ENCODE measurements at regions not wholly inside any gene's neighbourhood (a gene's known extent, or its start where the extent isn't known, plus 50 kb on each side); places are given as distances from the start of the nearest gene placed in this dataset.

- Histone ChIP-seq H3K36me3 (ENCODE audit: control insufficient read depth, low read depth, low read length) (no peaks in the 10 kb centered on the region), H3K9me3 (ENCODE audit: control insufficient read depth, low read depth, low read length) (no peaks in the 10 kb centered on the region), H3K4me1 (ENCODE audit: control insufficient read depth, low read depth, low read length) (peaks cover 3% of the 10 kb centered on the region), H3K4me3 (ENCODE audit: low read length) (no peak overlapping the region), H3K27ac (ENCODE audit: low read length) (no peak overlapping the region), H3K27me3 (ENCODE audit: control insufficient read depth, insufficient read depth, low read length) (no peaks in the 10 kb centered on the region), H3K9ac (ENCODE audit: low read length) (no peak overlapping the region)
Observed at GRCh38 chr20:12597551-12597950, 411.2 kb upstream of the SPTLC3 start.

- Histone ChIP-seq H3K4me3 (ENCODE audit: low read length) (no peak overlapping the region), H3K27me3 (ENCODE audit: control insufficient read depth, insufficient read depth, low read length) (no peaks in the 10 kb centered on the region), H3K36me3 (ENCODE audit: control insufficient read depth, low read depth, low read length) (no peaks in the 10 kb centered on the region), H3K9me3 (ENCODE audit: control insufficient read depth, low read depth, low read length) (no peaks in the 10 kb centered on the region), H3K4me1 (ENCODE audit: control insufficient read depth, low read depth, low read length) (peaks cover 3% of the 10 kb centered on the region), H3K9ac (ENCODE audit: low read length) (no peak overlapping the region), H3K27ac (ENCODE audit: low read length) (no peak overlapping the region)
Observed at GRCh38 chr20:12598894-12599293, 409.9 kb upstream of the SPTLC3 start.

- peaks cover 2% of the 10 kb centered on the region for H3K4me1 ChIP-seq (ENCODE audit: control insufficient read depth, low read depth, low read length)
- H3K27me3 ChIP-seq (ENCODE audit: control insufficient read depth, insufficient read depth, low read length): no peaks in the 10 kb centered on the region
- no peaks in the 10 kb centered on the region for H3K36me3 ChIP-seq (ENCODE audit: control insufficient read depth, low read depth, low read length)
- H3K4me3 ChIP-seq (ENCODE audit: low read length): no peak overlapping the region
- H3K27ac ChIP-seq (ENCODE audit: low read length): no peak overlapping the region
- no peaks in the 10 kb centered on the region for H3K9me3 ChIP-seq (ENCODE audit: control insufficient read depth, low read depth, low read length)
- H3K9ac ChIP-seq (ENCODE audit: low read length): no peak overlapping the region
Observed at GRCh38 chr20:12599494-12599893, 409.3 kb upstream of the SPTLC3 start.

GRCh38 chr20:12605751-12606150 lies 403.0 kb upstream of the SPTLC3 start:
- H3K9me3 ChIP-seq (ENCODE audit: control insufficient read depth, low read depth, low read length): no peaks in the 10 kb centered on the region
- H3K4me1 ChIP-seq (ENCODE audit: control insufficient read depth, low read depth, low read length): no peaks in the 10 kb centered on the region
- no peaks in the 10 kb centered on the region for H3K36me3 ChIP-seq (ENCODE audit: control insufficient read depth, low read depth, low read length)
- no peaks in the 10 kb centered on the region for H3K27me3 ChIP-seq (ENCODE audit: control insufficient read depth, insufficient read depth, low read length)
- H3K4me3 ChIP-seq (ENCODE audit: low read length): no peak overlapping the region
- H3K9ac ChIP-seq (ENCODE audit: low read length): no peak overlapping the region
- no peak overlapping the region for H3K27ac ChIP-seq (ENCODE audit: low read length)

GRCh38 chr20:12610871-12611270 lies 397.9 kb upstream of the SPTLC3 start:
- Histone ChIP-seq H3K4me1 (ENCODE audit: control insufficient read depth, low read depth, low read length) (no peaks in the 10 kb centered on the region), H3K36me3 (ENCODE audit: control insufficient read depth, low read depth, low read length) (no peaks in the 10 kb centered on the region), H3K9me3 (ENCODE audit: control insufficient read depth, low read depth, low read length) (peaks cover 4% of the 10 kb centered on the region), H3K27me3 (ENCODE audit: control insufficient read depth, insufficient read depth, low read length) (no peaks in the 10 kb centered on the region), H3K9ac (ENCODE audit: low read length) (no peak overlapping the region), H3K4me3 (ENCODE audit: low read length) (no peak overlapping the region), H3K27ac (ENCODE audit: low read length) (no peak overlapping the region)

GRCh38 chr20:12614764-12615163 lies 394.0 kb upstream of the SPTLC3 start:
- Histone ChIP-seq H3K4me1 (ENCODE audit: control insufficient read depth, low read depth, low read length) (no peaks in the 10 kb centered on the region), H3K9me3 (ENCODE audit: control insufficient read depth, low read depth, low read length) (peaks cover 4% of the 10 kb centered on the region)

GRCh38 chr20:12617076-12617475 lies 391.7 kb upstream of the SPTLC3 start:
- no peaks in the 10 kb centered on the region for H3K27me3 ChIP-seq (ENCODE audit: control insufficient read depth, insufficient read depth, low read length)
- no peak overlapping the region for H3K4me3 ChIP-seq (ENCODE audit: low read length)
- H3K9ac ChIP-seq (ENCODE audit: low read length): no peak overlapping the region
- H3K36me3 ChIP-seq (ENCODE audit: control insufficient read depth, low read depth, low read length): no peaks in the 10 kb centered on the region
- H3K9me3 ChIP-seq (ENCODE audit: control insufficient read depth, low read depth, low read length): peaks cover 4% of the 10 kb centered on the region
- no peak overlapping the region for H3K27ac ChIP-seq (ENCODE audit: low read length)
- H3K4me1 ChIP-seq (ENCODE audit: control insufficient read depth, low read depth, low read length): no peaks in the 10 kb centered on the region

More at GRCh38 chr20:12614764-12615163, 394.0 kb upstream of the SPTLC3 start:
- Histone ChIP-seq H3K36me3 (ENCODE audit: control insufficient read depth, low read depth, low read length) (no peaks in the 10 kb centered on the region), H3K4me3 (ENCODE audit: low read length) (no peak overlapping the region), H3K27ac (ENCODE audit: low read length) (no peak overlapping the region), H3K27me3 (ENCODE audit: control insufficient read depth, insufficient read depth, low read length) (no peaks in the 10 kb centered on the region), H3K9ac (ENCODE audit: low read length) (no peak overlapping the region)

GRCh38 chr20:12623870-12624269 lies 384.9 kb upstream of the SPTLC3 start:
- Histone ChIP-seq H3K9ac (ENCODE audit: low read length) (no peak overlapping the region), H3K27ac (ENCODE audit: low read length) (no peak overlapping the region), H3K4me3 (ENCODE audit: low read length) (no peak overlapping the region), H3K4me1 (ENCODE audit: control insufficient read depth, low read depth, low read length) (no peaks in the 10 kb centered on the region), H3K36me3 (ENCODE audit: control insufficient read depth, low read depth, low read length) (no peaks in the 10 kb centered on the region), H3K9me3 (ENCODE audit: control insufficient read depth, low read depth, low read length) (no peaks in the 10 kb centered on the region), H3K27me3 (ENCODE audit: control insufficient read depth, insufficient read depth, low read length) (no peaks in the 10 kb centered on the region)

- Histone ChIP-seq H3K27ac (ENCODE audit: low read length) (no peak overlapping the region), H3K4me1 (ENCODE audit: control insufficient read depth, low read depth, low read length) (no peaks in the 10 kb centered on the region), H3K36me3 (ENCODE audit: control insufficient read depth, low read depth, low read length) (no peaks in the 10 kb centered on the region), H3K4me3 (ENCODE audit: low read length) (no peak overlapping the region), H3K9ac (ENCODE audit: low read length) (no peak overlapping the region), H3K9me3 (ENCODE audit: control insufficient read depth, low read depth, low read length) (no peaks in the 10 kb centered on the region), H3K27me3 (ENCODE audit: control insufficient read depth, insufficient read depth, low read length) (no peaks in the 10 kb centered on the region)
Observed at GRCh38 chr20:12627485-12627884, 381.3 kb upstream of the SPTLC3 start.

GRCh38 chr20:12638633-12639312 lies 370.0 kb upstream of the SPTLC3 start:
- Histone ChIP-seq H3K36me3 (ENCODE audit: control insufficient read depth, low read depth, low read length) (no peaks in the 10 kb centered on the region), H3K4me3 (ENCODE audit: low read length) (no peak overlapping the region), H3K27ac (ENCODE audit: low read length) (no peak overlapping the region), H3K9me3 (ENCODE audit: control insufficient read depth, low read depth, low read length) (no peaks in the 10 kb centered on the region), H3K4me1 (ENCODE audit: control insufficient read depth, low read depth, low read length) (peaks cover 4% of the 10 kb centered on the region), H3K9ac (ENCODE audit: low read length) (no peak overlapping the region), H3K27me3 (ENCODE audit: control insufficient read depth, insufficient read depth, low read length) (no peaks in the 10 kb centered on the region)

- Histone ChIP-seq H3K27me3 (ENCODE audit: control insufficient read depth, insufficient read depth, low read length) (no peaks in the 10 kb centered on the region), H3K9ac (ENCODE audit: low read length) (no peak overlapping the region), H3K27ac (ENCODE audit: low read length) (no peak overlapping the region), H3K36me3 (ENCODE audit: control insufficient read depth, low read depth, low read length) (no peaks in the 10 kb centered on the region), H3K9me3 (ENCODE audit: control insufficient read depth, low read depth, low read length) (no peaks in the 10 kb centered on the region), H3K4me1 (ENCODE audit: control insufficient read depth, low read depth, low read length) (peaks cover 4% of the 10 kb centered on the region), H3K4me3 (ENCODE audit: low read length) (no peak overlapping the region)
Observed at GRCh38 chr20:12640251-12640650, 368.5 kb upstream of the SPTLC3 start.

GRCh38 chr20:12641619-12642018 lies 367.2 kb upstream of the SPTLC3 start:
- Histone ChIP-seq H3K9ac (ENCODE audit: low read length) (no peak overlapping the region), H3K27ac (ENCODE audit: low read length) (no peak overlapping the region), H3K4me3 (ENCODE audit: low read length) (no peak overlapping the region), H3K9me3 (ENCODE audit: control insufficient read depth, low read depth, low read length) (no peaks in the 10 kb centered on the region), H3K4me1 (ENCODE audit: control insufficient read depth, low read depth, low read length) (peaks cover 4% of the 10 kb centered on the region), H3K27me3 (ENCODE audit: control insufficient read depth, insufficient read depth, low read length) (no peaks in the 10 kb centered on the region), H3K36me3 (ENCODE audit: control insufficient read depth, low read depth, low read length) (no peaks in the 10 kb centered on the region)
